ENCODE measurements at regions not wholly inside any gene's neighbourhood (a gene's known extent, or its start where the extent isn't known, plus 50 kb on each side); places are given as distances from the start of the nearest gene placed in this dataset.

DNA sequence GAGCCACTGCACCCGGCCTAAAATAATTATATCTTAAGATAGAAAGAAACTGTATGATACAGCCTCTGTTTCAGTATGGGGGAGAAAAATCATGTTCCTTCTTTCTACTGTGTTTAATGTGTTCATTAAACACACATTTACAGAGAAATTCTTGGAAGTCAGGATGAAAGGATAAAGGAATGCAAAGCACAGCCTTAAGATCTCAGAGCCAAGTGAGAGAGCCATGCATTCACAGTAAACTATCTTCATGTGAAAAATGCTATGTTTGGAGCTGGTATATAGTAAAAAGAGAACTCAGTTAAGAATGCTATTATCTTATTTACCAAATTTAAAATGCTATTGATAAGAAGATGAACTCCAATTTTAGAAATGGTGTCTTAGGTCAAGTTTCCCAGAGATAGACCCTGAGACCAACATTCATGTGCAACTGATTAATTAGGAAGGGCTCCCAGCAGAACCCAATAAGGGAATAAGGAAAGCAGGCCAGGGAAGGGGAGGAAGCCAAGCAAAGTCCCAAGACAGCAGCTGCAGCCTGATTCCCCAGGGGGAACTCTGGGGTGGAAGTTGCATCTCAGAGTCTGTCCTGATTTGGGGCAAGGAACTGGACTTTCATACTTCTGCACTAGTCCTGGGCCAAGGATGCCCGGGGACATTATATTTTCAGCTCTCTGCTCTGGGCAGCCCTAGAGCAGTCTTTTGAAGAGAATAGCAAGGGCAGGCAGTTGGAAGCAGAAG, 130.0 kb upstream of the ZNF648 start:
- Mint-ChIP-seq H3K27me3 (peaks cover 2% of the 10 kb centered on the region), H3K9me3 (ENCODE audit: low read depth) (no peaks in the 10 kb centered on the region), H3K27ac (no peak overlapping the region), H3K4me3 (no peak overlapping the region), H3K4me1 (ENCODE audit: low read depth) (no peaks in the 10 kb centered on the region), H3K36me3 (no peaks in the 10 kb centered on the region)

GRCh38 chr1:182189535-182190066, 128.1 kb upstream of the ZNF648 start:
- Mint-ChIP-seq H3K4me1 (ENCODE audit: low read depth) (no peaks in the 10 kb centered on the region), H3K4me3 (no peak overlapping the region), H3K27me3 (peaks cover 2% of the 10 kb centered on the region), H3K9me3 (ENCODE audit: low read depth) (no peaks in the 10 kb centered on the region), H3K36me3 (no peaks in the 10 kb centered on the region), H3K27ac (no peak overlapping the region)

DNA sequence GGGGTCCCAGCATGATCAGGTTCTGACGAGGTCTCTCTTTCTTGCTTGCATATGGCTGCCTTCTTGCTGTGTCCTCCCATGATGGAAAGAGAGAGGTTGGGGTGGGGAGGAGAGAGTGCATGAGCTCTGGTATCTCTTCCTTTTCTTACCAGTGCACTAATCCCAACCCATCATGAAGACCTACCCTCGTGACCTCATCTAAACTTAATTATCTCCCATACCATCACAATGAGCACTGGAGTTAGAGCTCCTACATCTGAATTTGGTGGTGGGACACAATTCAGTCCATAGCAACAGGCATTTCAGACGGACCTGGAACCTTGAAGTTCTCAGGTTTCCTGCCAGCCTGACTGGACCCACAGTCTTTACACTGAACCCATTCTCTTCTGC, 125.2 kb upstream of the ZNF648 start:
- H3K27me3 Mint-ChIP-seq = peaks cover 3% of the 10 kb centered on the region
- H3K9me3 Mint-ChIP-seq (ENCODE audit: low read depth) = no peaks in the 10 kb centered on the region
- no peaks in the 10 kb centered on the region for H3K4me1 Mint-ChIP-seq (ENCODE audit: low read depth)
- H3K4me3 Mint-ChIP-seq = no peak overlapping the region
- no peaks in the 10 kb centered on the region for H3K36me3 Mint-ChIP-seq
- no peak overlapping the region for H3K27ac Mint-ChIP-seq

- no peak overlapping the region for H3K4me3 Mint-ChIP-seq
Observed at GRCh38 chr1:182185842-182186756, 124.6 kb upstream of the ZNF648 start.

DNA sequence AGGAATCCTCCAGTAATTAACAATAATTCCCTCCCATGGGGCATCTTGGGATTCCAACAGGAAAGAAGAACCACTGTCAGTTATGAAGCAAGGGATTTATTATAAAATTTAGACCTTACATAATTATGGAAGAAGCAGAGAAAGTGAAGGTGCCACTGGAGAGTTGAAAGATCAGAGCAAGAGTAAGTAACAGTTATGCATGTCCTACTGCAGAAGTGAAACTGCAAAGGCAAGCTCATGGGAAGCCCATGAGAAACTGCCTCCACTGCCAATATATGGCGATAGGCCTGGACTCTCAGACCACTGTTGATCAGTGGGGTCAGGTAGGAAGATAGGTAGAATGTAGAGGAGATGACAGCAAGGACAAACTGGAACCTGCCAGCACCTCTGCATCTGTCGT, 123.6 kb upstream of the ZNF648 start:
- peaks cover 3% of the 10 kb centered on the region for H3K27me3 Mint-ChIP-seq
- H3K27ac Mint-ChIP-seq = no peak overlapping the region
- no peak overlapping the region for H3K4me3 Mint-ChIP-seq
- no peaks in the 10 kb centered on the region for H3K36me3 Mint-ChIP-seq
- no peaks in the 10 kb centered on the region for H3K4me1 Mint-ChIP-seq (ENCODE audit: low read depth)
- H3K9me3 Mint-ChIP-seq (ENCODE audit: low read depth) = no peaks in the 10 kb centered on the region

More at GRCh38 chr1:182185842-182186756, 124.6 kb upstream of the ZNF648 start:
- Mint-ChIP-seq H3K9me3 (ENCODE audit: low read depth) (no peaks in the 10 kb centered on the region), H3K36me3 (no peaks in the 10 kb centered on the region), H3K27ac (no peak overlapping the region), H3K4me1 (ENCODE audit: low read depth) (no peaks in the 10 kb centered on the region), H3K27me3 (peaks cover 3% of the 10 kb centered on the region)

DNA sequence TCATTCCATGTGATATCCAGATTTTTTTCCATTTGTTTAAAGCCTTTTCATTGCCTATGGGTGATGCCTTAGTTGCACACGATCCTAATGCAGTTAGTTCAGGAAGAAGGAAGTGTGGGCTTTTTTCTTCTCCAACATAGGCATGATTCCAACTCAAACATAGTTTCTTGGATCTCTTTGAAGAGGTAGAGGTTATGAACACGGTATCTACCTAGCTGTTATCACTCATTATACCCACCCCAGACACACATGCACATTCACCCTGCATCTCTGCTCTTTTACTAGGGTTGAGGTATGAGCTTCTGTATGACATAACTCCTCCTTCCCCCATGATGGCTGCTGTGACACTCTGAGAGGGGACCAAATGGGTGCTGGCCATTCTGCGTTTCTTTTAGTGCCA, 122.1 kb upstream of the ZNF648 start:
- no peaks in the 10 kb centered on the region for H3K4me1 Mint-ChIP-seq (ENCODE audit: low read depth)
- peaks cover 3% of the 10 kb centered on the region for H3K27me3 Mint-ChIP-seq
- no peaks in the 10 kb centered on the region for H3K9me3 Mint-ChIP-seq (ENCODE audit: low read depth)
- H3K4me3 Mint-ChIP-seq = no peak overlapping the region
- peaks cover under 1% of the 10 kb centered on the region for H3K36me3 Mint-ChIP-seq
- no peak overlapping the region for H3K27ac Mint-ChIP-seq

- Mint-ChIP-seq H3K4me1 (ENCODE audit: low read depth) (no peaks in the 10 kb centered on the region), H3K27ac (no peak overlapping the region)
Observed at GRCh38 chr1:182182311-182182710, 120.8 kb upstream of the ZNF648 start.

DNA sequence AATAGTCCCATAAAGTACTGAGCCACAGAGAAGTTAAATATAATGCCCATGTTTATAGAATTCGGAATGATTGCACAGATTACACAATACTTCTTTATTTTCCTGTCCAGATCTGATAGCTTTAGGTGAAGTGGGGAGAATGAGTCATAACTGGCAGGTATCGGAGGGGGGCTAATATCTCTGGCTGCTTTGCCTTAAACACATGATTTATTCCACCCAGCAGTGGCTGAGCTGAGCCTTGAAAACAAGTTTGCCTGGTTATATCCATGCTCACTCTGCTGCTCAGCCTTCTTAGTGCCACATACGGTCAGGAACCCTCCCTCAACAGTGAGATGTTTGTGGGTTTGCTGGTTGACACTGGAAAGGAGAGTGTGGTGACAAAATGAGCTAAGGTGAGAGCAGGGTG, 119.7 kb upstream of the ZNF648 start:
- no peak overlapping the region for H3K4me3 Mint-ChIP-seq
- no peak overlapping the region for H3K27ac Mint-ChIP-seq
- peaks cover 3% of the 10 kb centered on the region for H3K27me3 Mint-ChIP-seq
- no peaks in the 10 kb centered on the region for H3K4me1 Mint-ChIP-seq (ENCODE audit: low read depth)
- peaks cover 2% of the 10 kb centered on the region for H3K36me3 Mint-ChIP-seq
- H3K9me3 Mint-ChIP-seq (ENCODE audit: low read depth) = no peaks in the 10 kb centered on the region

More at GRCh38 chr1:182182311-182182710, 120.8 kb upstream of the ZNF648 start:
- Mint-ChIP-seq H3K9me3 (ENCODE audit: low read depth) (no peaks in the 10 kb centered on the region), H3K27me3 (peaks cover 3% of the 10 kb centered on the region), H3K4me3 (no peak overlapping the region), H3K36me3 (peaks cover 2% of the 10 kb centered on the region)

DNA sequence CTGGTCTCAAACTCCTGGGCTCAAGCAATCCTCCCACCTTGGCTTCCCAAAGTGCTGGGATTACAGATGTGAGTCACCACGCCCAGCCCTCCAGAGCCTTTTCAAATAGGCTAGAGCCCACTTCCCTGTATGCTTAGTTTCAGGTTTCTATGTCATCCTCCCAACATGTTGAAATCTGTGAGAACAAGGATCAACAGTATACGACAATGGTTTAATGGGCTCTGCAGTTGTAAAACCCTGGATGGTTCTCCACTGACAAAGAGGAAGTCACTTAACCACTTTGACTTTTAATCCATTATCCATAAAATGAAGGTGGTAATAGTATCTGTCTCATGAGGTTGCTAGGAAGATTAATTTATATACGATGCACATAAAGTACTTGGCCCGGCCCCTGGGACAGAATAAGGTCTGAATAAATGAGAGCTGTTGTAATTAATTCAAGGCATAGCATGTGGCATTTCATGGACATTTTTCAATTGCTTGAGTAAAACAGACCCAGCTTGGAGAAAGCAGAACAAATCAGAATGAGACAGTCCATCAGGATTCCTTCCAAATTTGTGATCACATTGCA, 113.9 kb upstream of the ZNF648 start:
- Mint-ChIP-seq H3K27me3 (no peaks in the 10 kb centered on the region), H3K9me3 (ENCODE audit: low read depth) (no peaks in the 10 kb centered on the region), H3K4me1 (ENCODE audit: low read depth) (no peaks in the 10 kb centered on the region), H3K36me3 (peaks cover 2% of the 10 kb centered on the region), H3K4me3 (no peak overlapping the region), H3K27ac (no peak overlapping the region)

DNA sequence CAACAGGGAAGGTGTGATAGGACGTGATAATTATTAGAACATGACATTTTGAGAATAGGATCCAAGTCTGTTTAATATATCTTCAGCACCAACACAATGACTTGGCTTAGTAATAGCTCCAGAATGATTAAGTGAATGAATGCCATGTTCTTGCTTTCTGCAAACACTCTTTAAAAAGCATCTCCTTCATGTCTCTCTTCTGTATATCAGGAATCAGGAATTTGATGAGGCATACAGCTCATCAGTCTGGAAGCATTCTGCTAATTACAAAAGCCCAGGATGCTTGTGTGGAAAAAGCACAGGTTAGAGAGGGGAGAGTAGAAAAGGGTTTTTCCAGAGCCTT, 113.0 kb upstream of the ZNF648 start:
- H3K27me3 Mint-ChIP-seq = no peaks in the 10 kb centered on the region
- H3K36me3 Mint-ChIP-seq = peaks cover 2% of the 10 kb centered on the region
- H3K4me3 Mint-ChIP-seq = no peak overlapping the region
- peaks cover 2% of the 10 kb centered on the region for H3K4me1 Mint-ChIP-seq (ENCODE audit: low read depth)
- H3K9me3 Mint-ChIP-seq (ENCODE audit: low read depth) = no peaks in the 10 kb centered on the region
- H3K27ac Mint-ChIP-seq = no peak overlapping the region

- peaks cover 2% of the 10 kb centered on the region for H3K4me1 Mint-ChIP-seq (ENCODE audit: low read depth)
- H3K27ac Mint-ChIP-seq = no peak overlapping the region
- H3K36me3 Mint-ChIP-seq = peaks cover 2% of the 10 kb centered on the region
- H3K4me3 Mint-ChIP-seq = no peak overlapping the region
- no peaks in the 10 kb centered on the region for H3K27me3 Mint-ChIP-seq
- no peaks in the 10 kb centered on the region for H3K9me3 Mint-ChIP-seq (ENCODE audit: low read depth)
Observed at GRCh38 chr1:182173808-182174512, 112.4 kb upstream of the ZNF648 start.

DNA sequence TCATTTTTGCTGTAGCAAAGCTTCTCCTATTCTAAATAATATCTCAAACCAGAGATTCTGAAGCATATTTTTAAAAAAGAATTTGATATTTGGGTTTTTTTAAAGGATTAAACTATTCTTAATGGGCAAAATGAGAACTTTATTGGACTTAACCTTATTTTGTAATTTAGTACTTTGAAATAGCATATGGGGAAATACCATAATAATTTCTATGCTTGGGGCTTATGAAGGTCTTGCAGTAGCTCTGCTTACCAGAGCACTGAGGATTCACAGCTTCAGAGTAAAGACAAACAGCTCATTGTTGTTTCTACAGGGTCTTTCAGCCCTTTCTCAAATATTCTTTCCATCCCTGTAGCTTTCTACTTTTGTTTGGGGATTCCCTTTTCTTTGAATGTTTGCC, 111.2 kb upstream of the ZNF648 start:
- Mint-ChIP-seq H3K27me3 (no peaks in the 10 kb centered on the region), H3K4me1 (ENCODE audit: low read depth) (peaks cover 2% of the 10 kb centered on the region), H3K27ac (no peak overlapping the region), H3K4me3 (no peak overlapping the region), H3K9me3 (ENCODE audit: low read depth) (no peaks in the 10 kb centered on the region), H3K36me3 (no peaks in the 10 kb centered on the region)

DNA sequence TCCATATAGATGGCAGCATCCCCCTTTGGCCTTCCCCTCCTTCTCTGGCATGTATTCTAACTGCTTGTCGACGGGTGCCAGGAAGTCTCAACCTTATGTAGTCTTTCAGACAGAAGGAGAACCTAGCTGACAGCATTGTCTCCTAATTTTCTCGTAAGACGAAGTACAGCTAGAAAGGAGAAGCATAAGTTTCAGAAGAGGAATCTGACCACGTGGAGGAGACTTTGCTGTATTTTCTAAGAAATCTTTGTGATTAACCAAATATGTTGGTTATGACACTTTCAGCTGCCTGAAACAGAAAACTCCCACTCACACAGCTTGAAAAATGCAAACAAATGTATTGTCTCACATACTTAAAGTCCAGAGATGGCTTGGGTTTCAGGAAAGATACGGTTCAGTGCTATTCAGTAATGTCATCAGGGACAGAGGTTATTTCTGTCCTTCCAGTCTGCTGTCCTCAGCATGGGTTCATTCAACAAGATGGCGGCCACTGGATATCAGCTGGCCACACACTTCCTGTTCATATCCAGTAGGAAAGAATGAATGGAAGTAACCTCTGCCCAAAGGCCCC, 109.5 kb upstream of the ZNF648 start:
- Mint-ChIP-seq H3K4me1 (ENCODE audit: low read depth) (peaks cover 2% of the 10 kb centered on the region), H3K27ac (no peak overlapping the region)

GRCh38 chr1:182169203-182169602, 107.7 kb upstream of the ZNF648 start:
- Mint-ChIP-seq H3K27ac (no peak overlapping the region), H3K36me3 (peaks cover 2% of the 10 kb centered on the region), H3K4me3 (no peak overlapping the region), H3K9me3 (ENCODE audit: low read depth) (no peaks in the 10 kb centered on the region), H3K27me3 (no peaks in the 10 kb centered on the region), H3K4me1 (ENCODE audit: low read depth) (peaks cover 2% of the 10 kb centered on the region)

More for the DNA sequence above, 109.5 kb upstream of the ZNF648 start:
- no peaks in the 10 kb centered on the region for H3K36me3 Mint-ChIP-seq
- no peaks in the 10 kb centered on the region for H3K9me3 Mint-ChIP-seq (ENCODE audit: low read depth)
- no peak overlapping the region for H3K4me3 Mint-ChIP-seq
- no peaks in the 10 kb centered on the region for H3K27me3 Mint-ChIP-seq
